ENCODE measurements at regions not wholly inside any gene's neighbourhood (a gene's known extent, or its start where the extent isn't known, plus 50 kb on each side); places are given as distances from the start of the nearest gene placed in this dataset.

DNA sequence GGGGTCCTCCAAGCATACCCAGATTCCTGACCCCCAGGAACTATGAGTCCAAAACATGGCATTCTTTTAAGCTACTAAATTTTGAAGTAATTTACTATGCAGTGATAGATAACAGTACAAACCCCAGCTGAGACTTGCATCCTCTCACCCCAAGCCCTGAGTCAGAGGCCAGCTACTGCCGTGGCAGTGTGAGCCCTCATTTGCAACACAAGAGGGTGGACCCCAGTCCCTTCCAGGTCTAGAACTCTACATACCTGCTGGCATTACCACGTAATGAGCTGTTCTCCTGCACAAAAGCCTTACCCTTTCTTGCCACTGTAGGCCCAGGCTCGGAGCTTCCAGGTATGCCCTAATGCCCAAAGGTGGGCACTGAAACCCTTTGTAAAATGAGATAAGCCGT, 108.6 kb upstream of the ERCC6L2 start:
- TF ChIP-seq, protein P1, sequence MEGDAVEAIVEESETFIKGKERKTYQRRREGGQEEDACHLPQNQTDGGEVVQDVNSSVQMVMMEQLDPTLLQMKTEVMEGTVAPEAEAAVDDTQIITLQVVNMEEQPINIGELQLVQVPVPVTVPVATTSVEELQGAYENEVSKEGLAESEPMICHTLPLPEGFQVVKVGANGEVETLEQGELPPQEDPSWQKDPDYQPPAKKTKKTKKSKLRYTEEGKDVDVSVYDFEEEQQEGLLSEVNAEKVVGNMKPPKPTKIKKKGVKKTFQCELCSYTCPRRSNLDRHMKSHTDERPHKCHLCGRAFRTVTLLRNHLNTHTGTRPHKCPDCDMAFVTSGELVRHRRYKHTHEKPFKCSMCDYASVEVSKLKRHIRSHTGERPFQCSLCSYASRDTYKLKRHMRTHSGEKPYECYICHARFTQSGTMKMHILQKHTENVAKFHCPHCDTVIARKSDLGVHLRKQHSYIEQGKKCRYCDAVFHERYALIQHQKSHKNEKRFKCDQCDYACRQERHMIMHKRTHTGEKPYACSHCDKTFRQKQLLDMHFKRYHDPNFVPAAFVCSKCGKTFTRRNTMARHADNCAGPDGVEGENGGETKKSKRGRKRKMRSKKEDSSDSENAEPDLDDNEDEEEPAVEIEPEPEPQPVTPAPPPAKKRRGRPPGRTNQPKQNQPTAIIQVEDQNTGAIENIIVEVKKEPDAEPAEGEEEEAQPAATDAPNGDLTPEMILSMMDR (IDR thresholded peaks at IDR 0.05; ENCODE audit: insufficient read depth, low read length, poor library complexity, severe bottlenecking) = no peak
- no peak for TF ChIP-seq EZH2phosphoT487 (conservative IDR thresholded peaks at IDR 0.05; ENCODE audit: low read length)

All from SU-DHL-6 (cell line).